CD4-positive, alpha-beta T cell treated with Interleukin-17A for 1 hour (primary cell): ENCODE measurements at regions not wholly inside any gene's neighbourhood (a gene's known extent, or its start where the extent isn't known, plus 50 kb on each side); places are given as distances from the start of the nearest gene placed in this dataset.

Source experiments
- DNase-seq: peaks from one replicate; pipeline ENCODE4 v3.0.0-alpha.2; 2020

GRCh38 chr7:106480161-106480579, 180.8 kb downstream of the CCDC71L start:
- no peak for DNase-seq

GRCh38 chr7:106476751-106477150, 184.2 kb downstream of the CCDC71L start:
- no peak for DNase-seq

DNA sequence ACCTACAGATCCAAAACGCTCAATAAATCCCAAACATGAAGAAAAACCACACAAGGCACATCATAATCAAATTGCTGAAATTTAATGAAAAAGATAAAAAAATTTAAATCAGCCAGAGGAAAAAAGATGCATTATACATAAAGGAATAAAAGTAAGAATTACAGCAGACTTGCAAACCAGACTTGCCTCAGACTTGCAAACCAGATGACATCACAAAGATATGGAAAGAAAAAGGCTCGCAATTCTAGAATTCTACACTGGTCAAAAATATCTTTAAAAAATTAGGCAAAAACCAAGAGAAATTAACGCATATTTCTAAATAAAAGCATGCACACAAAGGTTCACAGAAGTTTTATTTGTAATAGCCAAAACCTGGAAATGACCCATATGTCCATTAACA, 188.0 kb upstream of the NAMPT start:
- DNase-seq: no peak

DNA sequence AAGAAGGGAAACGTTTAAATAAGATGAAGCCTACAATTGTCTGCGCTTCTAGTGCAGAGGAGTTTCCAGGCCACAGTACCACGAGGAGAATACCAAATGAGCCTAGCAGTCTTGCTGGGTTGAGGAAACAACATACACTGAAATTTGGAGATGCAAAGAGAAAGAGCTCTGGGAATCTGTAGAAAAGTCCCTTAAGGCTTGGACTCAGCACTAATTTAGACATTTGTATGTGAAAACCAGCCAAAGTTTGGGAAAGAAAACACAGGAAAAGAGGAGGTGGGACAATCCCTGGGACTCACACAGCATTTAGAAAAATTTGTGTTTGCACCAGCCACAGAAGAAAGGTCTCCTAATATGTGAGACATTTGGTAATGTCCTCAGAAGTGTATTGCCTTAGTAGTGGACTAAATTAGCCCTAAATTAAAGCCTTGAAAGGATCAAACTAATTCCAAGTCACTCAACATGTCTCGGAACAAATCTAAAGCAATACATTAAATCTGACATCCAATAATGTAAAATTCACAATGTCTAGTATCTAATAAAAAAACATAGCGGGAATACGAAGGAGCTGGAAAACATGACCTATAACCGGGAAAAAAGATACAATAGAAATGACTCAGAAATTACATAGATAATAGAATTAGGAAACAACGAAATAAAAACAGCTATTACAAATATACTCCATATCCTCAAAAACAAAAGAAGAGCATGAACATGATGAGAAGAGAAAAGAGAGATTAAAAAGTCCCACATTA, 187.1 kb upstream of the NAMPT start:
- no peak for DNase-seq

- no peak for DNase-seq
Observed at GRCh38 chr7:106471021-106471420, 186.2 kb upstream of the NAMPT start.

DNA sequence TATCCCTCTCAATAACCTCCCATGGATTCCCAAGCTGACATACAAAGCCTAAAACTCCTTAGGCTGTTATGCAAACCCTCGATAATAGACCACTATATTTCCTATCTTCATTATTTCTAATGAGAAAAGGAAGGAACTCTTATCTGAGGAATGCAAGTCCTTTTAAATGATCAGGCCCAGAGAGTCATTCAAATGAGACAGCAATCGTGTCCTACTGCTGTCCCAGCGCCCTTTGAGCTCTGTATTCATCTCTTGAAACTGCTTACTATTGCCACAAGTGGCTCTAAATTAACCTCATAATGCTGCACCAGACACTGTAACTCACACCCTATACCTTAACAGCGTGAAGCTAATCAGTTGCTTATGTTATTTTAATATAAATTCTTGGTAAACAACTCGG, 182.1 kb upstream of the NAMPT start:
- DNase-seq: no peak

GRCh38 chr7:106465704-106466468, 181.1 kb upstream of the NAMPT start:
- DNase-seq: no peak

DNA sequence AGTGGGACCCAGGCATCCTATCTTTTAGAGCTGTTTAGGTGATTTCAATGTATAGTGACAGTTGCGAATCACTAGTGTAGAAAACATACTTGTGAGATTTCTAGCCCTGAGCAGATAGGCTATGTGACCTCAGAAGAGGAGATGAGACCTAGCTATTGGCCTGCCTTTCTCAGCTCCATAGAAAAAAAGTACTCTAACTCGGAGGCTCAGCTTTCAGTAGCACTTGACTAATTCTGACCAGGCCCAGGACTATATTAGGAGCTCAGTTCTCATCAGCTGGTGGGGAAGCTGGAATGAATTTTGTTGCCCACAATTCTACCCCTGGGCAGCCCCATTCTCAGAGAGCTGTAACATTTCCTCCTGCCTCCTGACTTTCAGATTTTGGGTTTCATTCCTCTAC, 179.9 kb upstream of the NAMPT start:
- no peak for DNase-seq

- no peak for DNase-seq
Observed at GRCh38 chr7:106463851-106464611, 179.2 kb upstream of the NAMPT start.

DNA sequence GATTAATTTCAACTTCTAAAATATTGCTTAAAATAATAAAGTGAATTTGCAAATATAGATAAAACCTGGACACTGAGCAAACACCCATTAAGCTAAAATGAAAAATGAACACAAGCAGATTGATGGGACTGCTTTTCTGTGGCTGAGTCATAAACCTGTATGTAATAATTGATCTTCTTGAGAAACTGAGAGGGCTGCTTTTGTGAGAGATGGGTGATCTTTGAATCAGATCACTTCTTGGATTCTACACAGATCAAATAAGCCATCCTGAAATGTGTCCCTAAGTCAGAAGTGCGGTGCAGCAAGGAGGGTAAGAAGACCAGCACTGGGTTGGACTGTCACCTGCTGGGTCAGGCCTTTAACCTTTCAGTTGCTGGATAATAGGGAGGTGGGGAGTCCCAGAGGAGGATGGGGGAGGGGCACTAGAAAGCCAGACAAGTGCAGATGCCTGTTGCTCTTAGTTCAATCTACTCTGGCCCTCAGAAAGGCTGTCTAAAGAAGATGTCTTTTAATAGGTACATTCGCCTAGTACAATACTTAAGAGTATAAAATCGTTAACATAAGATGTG, 178.2 kb upstream of the NAMPT start:
- DNase-seq: no peak

GRCh38 chr7:106462365-106462859, 177.6 kb upstream of the NAMPT start:
- DNase-seq: peak; percentile 43

DNA sequence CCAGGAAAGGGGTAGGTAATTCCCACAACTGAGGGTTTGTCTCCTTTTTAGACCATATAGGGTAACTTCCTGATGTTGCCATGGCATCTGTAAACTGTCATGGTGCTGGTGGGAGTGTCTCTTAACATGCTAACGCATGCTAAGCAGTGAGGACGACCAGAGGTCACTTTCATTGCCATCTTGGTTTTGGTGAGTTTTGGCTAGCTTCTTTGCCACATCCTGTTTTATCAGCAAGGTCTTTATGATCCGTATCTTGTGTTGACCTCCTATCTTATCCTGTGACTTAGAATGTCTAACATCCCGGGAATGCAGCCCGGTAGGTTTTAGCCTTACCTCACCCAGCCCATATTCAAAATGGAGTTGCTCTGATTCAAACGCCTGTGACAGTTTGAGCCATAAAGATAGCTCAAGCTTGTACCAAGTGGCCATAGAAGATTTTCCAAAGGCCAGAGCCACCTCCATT, 176.0 kb upstream of the NAMPT start:
- no peak for DNase-seq

DNA sequence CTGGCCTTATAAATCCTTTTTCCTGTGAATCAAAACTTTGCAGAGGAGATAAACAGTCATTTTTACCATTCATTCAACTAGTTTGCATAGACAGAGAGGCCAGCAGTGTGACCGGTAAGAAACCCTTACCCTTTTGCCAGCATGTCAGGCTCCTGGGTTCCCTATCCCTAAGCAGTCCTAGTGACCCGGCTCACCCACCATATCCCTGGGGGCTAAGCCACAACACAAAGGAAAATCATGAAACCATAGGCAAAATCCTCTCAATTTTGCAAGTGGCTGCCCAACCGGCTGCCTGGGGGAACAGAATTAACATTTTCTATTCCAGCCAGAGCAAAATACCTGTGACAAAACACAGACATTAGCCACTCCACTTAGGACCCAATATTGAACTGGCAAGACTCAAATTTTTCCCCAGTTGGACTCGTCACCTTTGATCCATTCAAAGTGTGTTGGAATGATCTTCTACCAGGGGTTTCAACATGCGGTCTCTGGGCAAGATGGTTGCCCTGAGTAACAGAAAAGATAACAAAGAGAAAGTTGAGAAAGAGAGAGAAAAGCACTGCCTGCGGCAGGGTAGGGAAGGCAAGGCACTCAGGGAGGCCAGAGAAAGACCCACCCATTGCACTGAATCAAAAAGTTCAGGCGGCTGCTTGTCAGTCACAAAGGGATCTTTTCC, 174.8 kb upstream of the NAMPT start:
- DNase-seq: no peak

GRCh38 chr7:106457678-106458077, 172.9 kb upstream of the NAMPT start:
- DNase-seq: no peak

DNA sequence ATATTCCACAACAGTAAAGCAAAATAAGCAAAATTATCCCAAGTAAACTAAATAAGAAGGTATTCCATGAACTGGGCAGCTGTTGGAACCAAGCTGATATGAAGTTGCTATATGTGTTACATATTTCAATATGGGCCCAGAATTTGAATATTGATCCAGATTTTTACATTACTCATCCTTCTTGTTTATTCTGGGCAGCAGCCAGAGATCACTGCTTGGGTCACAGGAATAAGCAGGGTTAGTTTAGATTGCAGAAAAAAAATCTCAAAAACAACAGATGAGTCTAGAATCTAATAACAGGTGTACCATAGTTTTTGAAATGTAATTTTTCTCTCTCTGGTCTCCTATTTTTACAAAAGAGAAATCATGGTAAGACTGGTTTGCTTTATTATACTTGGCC, 171.5 kb upstream of the NAMPT start:
- no peak for DNase-seq

- DNase-seq: no peak
Observed at GRCh38 chr7:106452031-106452851, 167.5 kb upstream of the NAMPT start.

DNA sequence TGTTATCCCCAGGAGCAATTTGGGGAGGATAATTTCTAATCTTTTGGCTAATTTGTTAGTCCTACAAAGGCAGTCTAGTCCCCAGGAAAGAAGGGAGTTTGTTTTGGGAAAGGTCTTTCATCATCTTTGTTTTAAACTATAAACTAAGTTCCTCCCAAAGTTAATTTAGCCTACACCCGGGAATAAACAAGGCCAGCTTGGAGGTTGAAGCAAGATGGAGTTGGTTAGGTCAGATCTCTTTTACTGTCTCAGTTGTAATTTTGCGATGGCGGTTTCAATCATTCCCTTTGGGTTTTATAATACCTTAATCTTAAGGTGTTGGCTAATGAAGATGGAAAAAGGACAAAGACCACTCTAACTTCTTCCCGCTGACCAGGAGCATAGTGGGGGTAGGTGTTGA, 166.4 kb upstream of the NAMPT start:
- DNase-seq: no peak

- DNase-seq: no peak
Observed at GRCh38 chr7:106450716-106451115, 165.9 kb upstream of the NAMPT start.

- DNase-seq: no peak
Observed at GRCh38 chr7:106448992-106449859, 164.4 kb upstream of the NAMPT start.

DNA sequence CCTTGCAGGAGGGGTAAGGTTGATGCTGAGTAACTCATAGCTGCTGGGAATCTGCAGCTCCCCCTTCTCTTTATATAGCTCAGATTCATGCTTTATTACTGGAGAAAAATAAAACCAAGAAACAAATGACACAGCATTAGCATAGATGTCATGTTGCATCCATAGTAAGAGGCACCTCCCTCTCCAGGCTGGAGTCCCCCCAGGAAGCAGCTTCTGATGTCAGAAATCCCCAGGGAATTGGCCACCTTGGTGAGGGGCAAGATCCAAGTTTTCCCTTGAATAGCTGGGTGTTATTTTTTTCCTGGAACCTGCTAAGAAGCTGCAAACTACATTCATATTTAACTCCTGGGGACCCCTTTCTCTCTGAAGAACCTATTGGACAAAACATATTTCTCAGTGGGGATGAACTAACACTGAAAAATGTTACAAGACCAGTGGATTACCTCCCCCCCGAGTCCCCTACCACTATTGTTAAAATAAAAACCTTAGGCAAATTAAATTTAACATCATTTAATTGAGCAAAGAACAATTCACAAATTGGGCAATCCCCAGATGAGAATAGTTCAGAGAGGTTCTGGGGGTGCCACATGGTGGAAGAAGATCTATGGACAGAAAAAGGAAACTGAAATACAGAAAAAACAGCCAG, 163.7 kb upstream of the NAMPT start:
- DNase-seq: no peak
